ENCODE measurements at regions not wholly inside any gene's neighbourhood (a gene's known extent, or its start where the extent isn't known, plus 50 kb on each side); places are given as distances from the start of the nearest gene placed in this dataset.

- FAIRE-seq (peak; percentile 73), DNase-seq (ENCODE audit: insufficient read length, low spot score) (peak; percentile 38)
- TF ChIP-seq SPI1 (IDR thresholded peaks at IDR 0.05; ENCODE audit: low read depth, low read length) (no peak), TAF1 (IDR thresholded peaks at IDR 0.05; ENCODE audit: low read depth, low read length) (no peak), POU2F2 (IDR thresholded peaks at IDR 0.05; ENCODE audit: low read depth, low read length) (no peak), POLR2A (IDR thresholded peaks at IDR 0.05; ENCODE audit: low read depth, low read length) (no peak), PAX5 (IDR thresholded peaks at IDR 0.05; ENCODE audit: insufficient read depth, low read length, severe bottlenecking) (no peak), POLR2AphosphoS5 (IDR thresholded peaks at IDR 0.05; ENCODE audit: low read depth, low read length) (no peak)
Observed at GRCh38 chr13:26946684-26947343, 186.2 kb upstream of the GPR12 start.

DNA sequence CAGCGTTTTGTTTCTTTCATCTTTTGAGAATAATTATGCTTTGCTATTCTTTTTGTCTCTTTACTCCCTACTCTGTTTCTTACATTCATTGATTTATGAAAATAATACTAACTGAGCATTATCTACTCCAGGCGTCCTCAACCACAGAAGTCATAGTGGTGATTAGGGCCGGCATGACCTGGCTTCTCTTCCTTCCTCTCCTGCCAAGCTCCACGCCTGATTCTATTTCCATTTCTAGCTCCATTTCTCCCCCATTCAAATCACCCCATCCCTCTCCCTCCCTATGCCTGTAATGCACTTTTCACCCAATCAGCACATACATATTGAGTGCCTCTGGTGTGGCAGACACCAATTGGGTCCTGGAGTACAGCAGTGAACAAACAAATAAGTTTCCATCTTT lies 183.2 kb upstream of the GPR12 start:
- DNase-seq (ENCODE audit: insufficient read length, low spot score) (no peak), FAIRE-seq (no peak)
- no peak for TF ChIP-seq POU2F2 (IDR thresholded peaks at IDR 0.05; ENCODE audit: low read depth, low read length)
- no peak for TF ChIP-seq POLR2A (IDR thresholded peaks at IDR 0.05; ENCODE audit: low read depth, low read length)
- no peak for TF ChIP-seq PAX5 (IDR thresholded peaks at IDR 0.05; ENCODE audit: insufficient read depth, low read length, severe bottlenecking)
- TF ChIP-seq POLR2AphosphoS5 (IDR thresholded peaks at IDR 0.05; ENCODE audit: low read depth, low read length), result no peak
- no peak for TF ChIP-seq SPI1 (IDR thresholded peaks at IDR 0.05; ENCODE audit: low read depth, low read length)
- no peak for TF ChIP-seq TAF1 (IDR thresholded peaks at IDR 0.05; ENCODE audit: low read depth, low read length)

GRCh38 chr13:26942184-26942583 lies 181.6 kb upstream of the GPR12 start:
- TF ChIP-seq POLR2A (IDR thresholded peaks at IDR 0.05; ENCODE audit: low read depth, low read length) (no peak), POU2F2 (IDR thresholded peaks at IDR 0.05; ENCODE audit: low read depth, low read length) (no peak), POLR2AphosphoS5 (IDR thresholded peaks at IDR 0.05; ENCODE audit: low read depth, low read length) (no peak), SPI1 (IDR thresholded peaks at IDR 0.05; ENCODE audit: low read depth, low read length) (no peak), PAX5 (IDR thresholded peaks at IDR 0.05; ENCODE audit: insufficient read depth, low read length, severe bottlenecking) (no peak), TAF1 (IDR thresholded peaks at IDR 0.05; ENCODE audit: low read depth, low read length) (no peak)
- no peak for FAIRE-seq
- no peak for DNase-seq (ENCODE audit: insufficient read length, low spot score)

GRCh38 chr13:26941345-26942174 lies 181.0 kb upstream of the GPR12 start:
- DNase-seq (ENCODE audit: insufficient read length, low spot score) (no peak), FAIRE-seq (no peak)
- no peak for TF ChIP-seq POLR2AphosphoS5 (IDR thresholded peaks at IDR 0.05; ENCODE audit: low read depth, low read length)

DNA sequence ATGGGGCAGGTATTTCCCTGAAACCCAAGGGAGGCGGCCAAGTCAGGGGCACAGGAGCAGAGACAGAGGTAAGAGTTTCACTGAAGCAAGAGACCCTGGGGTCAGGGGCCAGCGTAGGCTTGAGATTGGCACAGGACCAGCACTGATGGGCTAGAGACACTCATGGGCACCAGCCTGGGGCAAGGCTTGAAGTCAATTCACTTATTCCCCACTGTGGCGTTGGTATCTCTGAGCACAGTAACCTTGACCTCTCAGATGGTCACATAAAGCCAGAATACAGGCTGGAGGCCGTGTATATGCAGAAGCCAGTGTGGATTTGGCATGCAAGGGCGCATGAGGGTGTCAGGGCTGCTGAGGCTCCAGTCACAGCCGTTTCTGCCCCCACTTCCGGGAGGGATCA lies 173.5 kb upstream of the GPR12 start:
- FAIRE-seq, result no peak
- no peak for TF ChIP-seq SPI1 (IDR thresholded peaks at IDR 0.05; ENCODE audit: low read depth, low read length)
- no peak for TF ChIP-seq PAX5 (IDR thresholded peaks at IDR 0.05; ENCODE audit: insufficient read depth, low read length, severe bottlenecking)
- TF ChIP-seq POLR2AphosphoS5 (IDR thresholded peaks at IDR 0.05; ENCODE audit: low read depth, low read length), result no peak
- no peak for TF ChIP-seq POLR2A (IDR thresholded peaks at IDR 0.05; ENCODE audit: low read depth, low read length)
- no peak for TF ChIP-seq POU2F2 (IDR thresholded peaks at IDR 0.05; ENCODE audit: low read depth, low read length)
- TF ChIP-seq TAF1 (IDR thresholded peaks at IDR 0.05; ENCODE audit: low read depth, low read length), result no peak

DNA sequence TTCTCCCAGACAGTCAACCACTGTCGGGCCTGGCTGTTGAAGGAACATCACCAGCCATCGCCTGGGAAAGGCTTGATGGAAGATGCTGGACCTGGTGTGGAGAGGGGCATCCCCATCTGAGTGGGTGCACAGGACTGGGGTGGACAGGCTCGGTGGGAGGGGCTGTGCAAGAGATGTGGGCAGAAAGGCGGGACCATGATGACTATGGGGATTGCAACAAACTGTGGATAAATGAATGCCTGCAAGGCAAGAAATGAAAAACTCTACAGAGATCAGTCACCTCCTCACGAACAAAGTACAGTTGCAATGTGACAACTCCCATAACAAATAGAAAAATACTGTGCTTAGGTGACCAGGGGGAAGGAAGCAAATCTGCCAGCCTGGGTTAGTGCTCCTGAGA lies 171.9 kb upstream of the GPR12 start:
- FAIRE-seq, result no peak
- DNase-seq (ENCODE audit: insufficient read length, low spot score), result no peak
- no peak for TF ChIP-seq PAX5 (IDR thresholded peaks at IDR 0.05; ENCODE audit: insufficient read depth, low read length, severe bottlenecking)
- TF ChIP-seq POLR2A (IDR thresholded peaks at IDR 0.05; ENCODE audit: low read depth, low read length), result no peak
- no peak for TF ChIP-seq SPI1 (IDR thresholded peaks at IDR 0.05; ENCODE audit: low read depth, low read length)
- no peak for TF ChIP-seq TAF1 (IDR thresholded peaks at IDR 0.05; ENCODE audit: low read depth, low read length)
- no peak for TF ChIP-seq POU2F2 (IDR thresholded peaks at IDR 0.05; ENCODE audit: low read depth, low read length)
- no peak for TF ChIP-seq POLR2AphosphoS5 (IDR thresholded peaks at IDR 0.05; ENCODE audit: low read depth, low read length)

More for the DNA sequence above, 173.5 kb upstream of the GPR12 start:
- no peak for DNase-seq (ENCODE audit: insufficient read length, low spot score)

- peak; percentile 54 for DNase-seq (ENCODE audit: insufficient read length, low spot score)
- FAIRE-seq, result peak; percentile 78
Observed at GRCh38 chr13:26929971-26930730, 169.6 kb upstream of the GPR12 start.

DNA sequence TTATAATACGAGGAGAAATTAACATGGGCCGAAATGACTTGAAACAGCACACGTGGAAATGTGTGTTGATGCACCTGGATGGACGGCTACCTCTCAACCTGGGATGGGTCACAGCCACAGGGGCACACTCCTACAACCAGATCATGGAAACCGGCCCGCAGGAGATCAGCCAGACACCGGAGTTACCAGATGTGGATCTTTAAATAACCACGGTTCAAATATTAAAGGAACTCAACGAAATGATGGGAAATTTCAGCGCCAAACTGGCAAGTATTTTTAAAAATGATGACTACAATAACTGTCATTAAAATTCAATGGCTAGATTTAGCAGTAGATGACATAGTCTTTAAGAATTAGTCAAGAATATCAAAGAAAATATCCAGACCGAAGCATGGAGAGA lies 166.9 kb upstream of the GPR12 start:
- TF ChIP-seq SPI1 (IDR thresholded peaks at IDR 0.05; ENCODE audit: low read depth, low read length) (no peak), POLR2AphosphoS5 (IDR thresholded peaks at IDR 0.05; ENCODE audit: low read depth, low read length) (no peak), TAF1 (IDR thresholded peaks at IDR 0.05; ENCODE audit: low read depth, low read length) (no peak), POU2F2 (IDR thresholded peaks at IDR 0.05; ENCODE audit: low read depth, low read length) (no peak)
- FAIRE-seq (no peak), DNase-seq (ENCODE audit: insufficient read length, low spot score) (no peak)

More at GRCh38 chr13:26929971-26930730, 169.6 kb upstream of the GPR12 start:
- TF ChIP-seq TAF1 (IDR thresholded peaks at IDR 0.05; ENCODE audit: low read depth, low read length) (no peak), POLR2A (IDR thresholded peaks at IDR 0.05; ENCODE audit: low read depth, low read length) (no peak), PAX5 (IDR thresholded peaks at IDR 0.05; ENCODE audit: insufficient read depth, low read length, severe bottlenecking) (no peak), POLR2AphosphoS5 (IDR thresholded peaks at IDR 0.05; ENCODE audit: low read depth, low read length) (no peak), SPI1 (IDR thresholded peaks at IDR 0.05; ENCODE audit: low read depth, low read length) (no peak), POU2F2 (IDR thresholded peaks at IDR 0.05; ENCODE audit: low read depth, low read length) (no peak)

DNA sequence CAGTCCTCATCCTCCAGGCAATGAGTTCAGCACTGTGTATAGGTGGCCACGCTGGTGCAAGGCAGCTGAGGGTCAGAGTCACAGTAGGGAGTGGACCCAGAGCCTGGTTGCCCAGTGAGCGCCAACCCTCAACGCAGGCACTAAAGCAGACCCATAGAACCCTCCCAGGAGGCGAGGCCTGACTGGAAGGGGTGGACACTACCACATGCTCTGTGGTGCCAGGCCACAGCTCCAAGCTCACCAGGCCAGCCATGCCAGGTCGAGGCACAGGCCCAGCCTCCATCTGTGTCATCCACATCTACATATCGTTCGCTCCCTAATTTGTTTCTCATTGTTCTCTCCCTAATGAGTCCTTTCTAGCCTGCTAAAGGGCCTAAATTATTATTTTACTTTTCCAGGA lies 165.8 kb upstream of the GPR12 start:
- no peak for FAIRE-seq

More for the DNA sequence above, 165.8 kb upstream of the GPR12 start:
- TF ChIP-seq POLR2AphosphoS5 (IDR thresholded peaks at IDR 0.05; ENCODE audit: low read depth, low read length) (no peak), POLR2A (IDR thresholded peaks at IDR 0.05; ENCODE audit: low read depth, low read length) (no peak), SPI1 (IDR thresholded peaks at IDR 0.05; ENCODE audit: low read depth, low read length) (no peak), TAF1 (IDR thresholded peaks at IDR 0.05; ENCODE audit: low read depth, low read length) (no peak), POU2F2 (IDR thresholded peaks at IDR 0.05; ENCODE audit: low read depth, low read length) (no peak), PAX5 (IDR thresholded peaks at IDR 0.05; ENCODE audit: insufficient read depth, low read length, severe bottlenecking) (no peak)
- DNase-seq (ENCODE audit: insufficient read length, low spot score), result no peak
